ENCODE measurements at regions not wholly inside any gene's neighbourhood (a gene's known extent, or its start where the extent isn't known, plus 50 kb on each side); places are given as distances from the start of the nearest gene placed in this dataset.

GRCh38 chr5:92580814-92581213 lies 1000.2 kb downstream of the NR2F1-AS1 start:
- no peak for TF ChIP-seq CTCF (IDR thresholded peaks at IDR 0.05)
- no peak for ATAC-seq (ENCODE audit: low FRiP score)

GRCh38 chr5:92574023-92574422 lies 1007.0 kb downstream of the NR2F1-AS1 start:
- DNase-seq (ENCODE audit: low spot score) = no peak
- ATAC-seq (ENCODE audit: low FRiP score) = no peak
- TF ChIP-seq CTCF (IDR thresholded peaks at IDR 0.05) = no peak

More at GRCh38 chr5:92580814-92581213, 1000.2 kb downstream of the NR2F1-AS1 start:
- DNase-seq (ENCODE audit: low spot score) = no peak

GRCh38 chr5:92568522-92568921 lies 1012.5 kb downstream of the NR2F1-AS1 start:
- ATAC-seq (ENCODE audit: low FRiP score) (no peak), DNase-seq (ENCODE audit: low spot score) (no peak)
- TF ChIP-seq CTCF (IDR thresholded peaks at IDR 0.05) = no peak

GRCh38 chr5:92567831-92568450 lies 1013.1 kb downstream of the NR2F1-AS1 start:
- ATAC-seq (ENCODE audit: low FRiP score) (no peak), DNase-seq (ENCODE audit: low spot score) (no peak)
- no peak for TF ChIP-seq CTCF (IDR thresholded peaks at IDR 0.05)

- ATAC-seq (ENCODE audit: low FRiP score) = no peak
- no peak for TF ChIP-seq CTCF (IDR thresholded peaks at IDR 0.05)
- DNase-seq (ENCODE audit: low spot score) = no peak
These were observed 1014.8 kb downstream of the NR2F1-AS1 start for GRCh38 chr5:92566113-92566786.

GRCh38 chr5:92565673-92566072 lies 1015.3 kb downstream of the NR2F1-AS1 start:
- no peak for TF ChIP-seq CTCF (IDR thresholded peaks at IDR 0.05)
- ATAC-seq (ENCODE audit: low FRiP score) (no peak), DNase-seq (ENCODE audit: low spot score) (no peak)

- TF ChIP-seq CTCF (IDR thresholded peaks at IDR 0.05) = no peak
- ATAC-seq (ENCODE audit: low FRiP score) = no peak
- DNase-seq (ENCODE audit: low spot score) = no peak
These were observed 1019.0 kb downstream of the NR2F1-AS1 start for GRCh38 chr5:92562065-92562464.
